IPS-18a (cell line): ENCODE measurements at regions not wholly inside any gene's neighbourhood (a gene's known extent, or its start where the extent isn't known, plus 50 kb on each side); places are given as distances from the start of the nearest gene placed in this dataset.

ENCODE experiments used
- H3K27ac ChIP-seq: one replicate; pipeline ENCODE4 v1.5.1; 2013; ENCODE audit warnings: low read length
- H3K27me3 ChIP-seq: one replicate; pipeline ENCODE4 v1.6.1; 2013; ENCODE audit warnings: mild to moderate bottlenecking, low read length; ENCODE audit not compliant: control insufficient read depth, insufficient read depth
- H3K36me3 ChIP-seq: one replicate; pipeline ENCODE4 v1.6.1; 2013; ENCODE audit warnings: low read depth, low read length; ENCODE audit not compliant: control insufficient read depth
- H3K4me1 ChIP-seq: one replicate; pipeline ENCODE4 v1.6.1; 2013; ENCODE audit warnings: low read depth, low read length; ENCODE audit not compliant: control insufficient read depth
- H3K4me3 ChIP-seq: one replicate; pipeline ENCODE4 v1.5.1; 2013; ENCODE audit warnings: low read length
- H3K9ac ChIP-seq: one replicate; pipeline ENCODE4 v1.6.1; 2013; ENCODE audit warnings: mild to moderate bottlenecking, low read length, moderate library complexity
- H3K9me3 ChIP-seq: one replicate; pipeline ENCODE4 v1.6.1; 2013; ENCODE audit warnings: low read depth, low read length; ENCODE audit not compliant: control insufficient read depth

DNA sequence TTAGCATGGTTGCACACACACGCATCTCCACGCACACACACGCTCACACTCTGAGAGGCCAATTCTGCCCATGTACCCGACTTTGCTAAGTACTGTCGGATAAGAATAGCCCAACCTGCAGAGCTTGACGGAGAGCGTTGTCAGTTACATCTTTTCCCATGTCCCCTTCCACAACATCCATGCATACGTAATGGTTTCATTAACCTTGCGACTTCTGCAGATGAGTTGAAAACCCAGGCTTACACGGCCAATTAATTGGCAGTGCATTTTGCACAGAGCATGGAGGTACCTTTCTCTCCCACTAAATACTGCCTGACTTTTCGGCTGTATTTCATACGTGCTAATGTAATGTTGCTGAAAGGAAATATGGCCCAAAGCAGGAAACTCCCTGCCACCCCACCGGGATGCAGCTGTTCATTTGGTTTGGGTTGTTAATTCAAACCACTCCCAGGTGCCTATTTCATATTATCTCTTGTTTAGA lies 291.2 kb upstream of the HABP2 start:
- Histone ChIP-seq H3K36me3 (no peaks in the 10 kb centered on the region), H3K9me3 (no peaks in the 10 kb centered on the region), H3K27me3 (no peaks in the 10 kb centered on the region), H3K4me3 (no peak overlapping the region), H3K9ac (no peak overlapping the region), H3K4me1 (peaks cover 11% of the 10 kb centered on the region), H3K27ac (no peak overlapping the region)

DNA sequence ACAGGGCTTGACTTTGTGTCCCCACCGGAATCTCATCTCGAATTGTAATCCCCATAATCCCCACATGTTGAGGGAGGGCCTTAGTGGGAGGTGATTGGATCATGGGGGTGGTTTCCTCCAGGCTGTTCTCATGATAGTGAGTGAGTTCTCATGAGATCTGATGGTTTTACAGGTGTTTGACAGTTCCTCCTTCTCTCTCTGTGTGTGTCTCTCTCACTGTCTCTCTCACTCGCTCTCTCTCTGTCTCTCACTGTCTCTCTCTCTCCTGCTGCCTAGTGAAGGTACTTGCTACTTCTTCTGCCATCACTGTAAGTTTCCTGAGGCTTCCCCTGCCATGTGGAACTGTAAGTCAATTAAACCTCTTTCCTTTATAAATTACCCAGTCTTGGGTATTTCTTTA lies 289.8 kb upstream of the HABP2 start:
- no peak overlapping the region for H3K27ac ChIP-seq
- H3K36me3 ChIP-seq, result no peaks in the 10 kb centered on the region

DNA sequence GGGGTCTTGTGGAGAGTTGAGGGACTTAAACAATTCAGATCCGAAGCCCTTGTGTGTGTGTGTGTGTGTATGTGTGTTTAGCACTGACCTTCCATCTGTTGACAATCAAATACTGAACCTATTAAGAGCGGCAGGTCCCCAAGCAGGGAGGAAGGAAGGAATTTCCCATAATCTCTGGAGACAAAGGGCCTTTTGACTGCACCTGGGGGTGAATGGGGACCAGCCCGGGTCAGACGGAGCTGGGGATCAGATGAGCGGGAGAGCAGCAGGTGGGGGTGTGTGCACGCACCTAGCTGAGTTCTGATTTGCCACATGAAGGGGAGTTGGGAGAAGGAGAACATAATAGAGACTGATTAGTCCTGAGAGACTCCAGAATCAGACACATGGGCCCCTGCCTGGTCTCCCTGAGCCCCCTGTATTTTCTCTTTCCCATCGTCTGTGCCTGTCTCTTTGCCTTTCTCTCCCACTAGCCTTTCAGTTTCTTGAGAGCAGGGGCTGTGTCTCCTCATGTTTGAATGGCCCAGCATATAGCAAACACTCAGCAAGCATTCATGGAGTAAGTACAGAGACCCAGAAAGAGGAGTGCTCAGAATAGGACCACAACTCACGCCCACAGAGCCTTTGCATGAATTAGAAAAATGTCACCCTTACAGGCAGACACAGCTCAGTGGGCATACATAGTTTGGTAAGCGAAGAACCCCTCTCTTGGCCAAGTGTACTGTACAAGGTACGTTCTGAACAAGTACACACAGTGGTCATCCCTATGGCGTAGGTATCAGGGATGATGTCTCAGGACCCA lies 288.3 kb upstream of the HABP2 start:
- H3K27me3 ChIP-seq, result no peaks in the 10 kb centered on the region
- H3K36me3 ChIP-seq, result no peaks in the 10 kb centered on the region
- H3K9me3 ChIP-seq, result no peaks in the 10 kb centered on the region
- peaks cover 11% of the 10 kb centered on the region for H3K4me1 ChIP-seq
- H3K4me3 ChIP-seq, result no peak overlapping the region
- H3K9ac ChIP-seq, result no peak overlapping the region
- no peak overlapping the region for H3K27ac ChIP-seq

More for the DNA sequence above, 289.8 kb upstream of the HABP2 start:
- Histone ChIP-seq H3K9me3 (no peaks in the 10 kb centered on the region), H3K9ac (no peak overlapping the region), H3K4me1 (peaks cover 11% of the 10 kb centered on the region), H3K4me3 (no peak overlapping the region), H3K27me3 (no peaks in the 10 kb centered on the region)

DNA sequence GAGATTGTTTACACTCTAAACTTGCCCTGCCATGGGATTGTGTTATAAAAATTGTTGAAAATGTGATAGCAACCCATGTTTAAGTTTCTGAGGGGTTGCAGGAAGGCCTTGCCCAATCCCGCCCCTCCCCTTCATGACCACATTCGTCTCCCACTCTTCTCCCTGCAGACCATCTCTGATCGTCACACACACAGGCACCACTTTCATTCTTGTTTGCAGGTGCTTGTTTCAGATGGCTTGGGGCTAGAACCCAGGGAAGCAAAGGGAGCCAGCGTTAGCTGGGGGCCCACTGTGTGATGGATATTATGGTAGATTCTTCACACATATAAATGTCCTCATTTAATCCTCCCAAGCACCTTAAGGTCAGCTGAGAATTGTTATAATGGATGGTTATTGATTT lies 286.7 kb upstream of the HABP2 start:
- H3K27ac ChIP-seq, result no peak overlapping the region
- no peak overlapping the region for H3K9ac ChIP-seq
- H3K36me3 ChIP-seq, result no peaks in the 10 kb centered on the region
- no peaks in the 10 kb centered on the region for H3K27me3 ChIP-seq
- H3K9me3 ChIP-seq, result no peaks in the 10 kb centered on the region
- H3K4me3 ChIP-seq, result no peak overlapping the region
- H3K4me1 ChIP-seq, result peaks cover 11% of the 10 kb centered on the region

DNA sequence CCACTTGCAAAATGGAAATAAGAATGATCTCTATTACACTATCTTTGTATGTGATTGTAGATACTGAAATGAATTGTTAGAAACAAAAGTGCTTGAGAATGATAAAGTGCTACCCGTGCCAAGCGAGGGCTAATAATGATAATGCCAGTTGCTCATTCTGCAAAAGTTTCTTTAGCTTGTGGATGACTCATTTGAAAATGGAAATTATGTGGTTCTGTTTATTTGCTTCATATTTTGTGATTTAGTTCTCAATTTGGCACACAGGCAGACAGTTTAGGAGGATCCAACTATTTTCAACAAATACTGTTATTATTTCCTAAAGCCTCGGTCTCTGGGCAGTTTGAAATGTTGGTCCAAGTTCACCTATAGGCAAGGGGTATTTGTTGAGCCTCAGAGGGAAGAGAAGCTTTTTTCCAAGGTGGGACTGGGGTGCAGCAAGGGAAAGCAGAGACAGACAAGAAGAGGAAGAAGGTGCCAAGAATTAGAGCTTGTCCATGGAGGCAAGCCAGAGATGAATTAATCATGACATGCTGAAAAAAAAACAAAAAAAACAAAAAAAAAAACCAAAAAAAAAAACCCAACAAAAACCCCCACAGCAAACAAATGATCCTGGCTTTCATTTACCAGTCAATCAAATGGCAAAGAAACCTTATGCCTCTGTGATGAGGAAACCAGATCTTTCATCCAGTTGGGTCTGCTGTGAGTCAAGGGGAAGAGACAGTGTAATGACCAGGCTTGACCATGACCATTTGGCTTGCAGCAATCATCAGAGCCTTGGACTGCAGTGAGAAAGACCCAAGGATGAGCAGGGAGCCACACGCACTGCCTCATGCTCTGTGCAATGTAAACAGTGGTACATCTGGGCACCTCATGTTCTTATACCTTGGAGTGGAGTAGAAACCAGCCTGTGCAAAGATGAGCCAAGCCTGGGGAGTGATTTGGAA lies 285.0 kb upstream of the HABP2 start:
- Histone ChIP-seq H3K9me3 (no peaks in the 10 kb centered on the region), H3K9ac (no peak overlapping the region), H3K4me1 (peaks cover 11% of the 10 kb centered on the region), H3K4me3 (no peak overlapping the region), H3K27me3 (no peaks in the 10 kb centered on the region), H3K27ac (no peak overlapping the region), H3K36me3 (no peaks in the 10 kb centered on the region)

DNA sequence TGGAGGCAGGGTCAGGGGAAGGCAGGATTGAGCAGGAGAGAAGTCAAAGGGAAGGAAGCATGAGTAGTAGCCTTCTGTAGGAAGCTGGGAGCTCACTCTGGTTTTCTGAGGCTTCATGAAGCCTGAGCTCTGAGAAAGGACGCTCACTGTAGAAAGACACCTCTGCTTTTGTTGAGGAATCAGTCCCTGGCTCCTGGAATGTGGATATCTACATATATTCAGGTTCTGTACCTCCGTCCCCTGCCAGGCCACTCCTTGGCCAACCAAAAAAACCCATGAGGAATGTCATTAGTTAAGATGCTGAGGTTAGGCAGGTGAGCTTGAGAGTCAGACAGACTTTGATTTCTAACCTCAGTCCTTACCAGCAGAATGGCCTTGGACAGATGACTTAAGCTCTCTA lies 283.5 kb upstream of the HABP2 start:
- peaks cover 4% of the 10 kb centered on the region for H3K4me1 ChIP-seq
- no peaks in the 10 kb centered on the region for H3K9me3 ChIP-seq
- no peak overlapping the region for H3K9ac ChIP-seq
- no peak overlapping the region for H3K27ac ChIP-seq
- no peaks in the 10 kb centered on the region for H3K36me3 ChIP-seq
- no peak overlapping the region for H3K4me3 ChIP-seq
- no peaks in the 10 kb centered on the region for H3K27me3 ChIP-seq

DNA sequence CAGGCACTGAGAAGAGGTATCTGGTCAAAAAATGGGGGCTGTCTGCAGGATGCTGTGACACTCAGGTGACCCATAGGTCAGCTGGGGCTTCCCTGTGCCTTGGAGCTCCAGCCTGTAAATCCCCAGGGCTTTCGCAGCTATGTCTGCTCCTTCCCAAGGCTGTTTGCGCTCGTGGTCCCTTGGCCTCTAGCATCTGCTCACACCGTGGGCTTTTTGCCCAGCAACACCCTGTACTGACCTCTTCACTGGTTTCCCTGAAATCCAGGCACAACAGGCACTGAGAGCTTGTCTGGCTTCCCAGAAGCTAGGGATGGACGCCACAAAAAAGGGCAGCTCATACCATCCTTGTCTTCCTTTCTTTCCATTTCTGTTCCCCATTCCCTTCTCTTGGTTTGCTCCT lies 280.3 kb upstream of the HABP2 start:
- Histone ChIP-seq H3K27me3 (no peaks in the 10 kb centered on the region), H3K27ac (no peak overlapping the region), H3K9me3 (no peaks in the 10 kb centered on the region), H3K9ac (no peak overlapping the region), H3K4me1 (no peaks in the 10 kb centered on the region), H3K36me3 (no peaks in the 10 kb centered on the region), H3K4me3 (no peak overlapping the region)

DNA sequence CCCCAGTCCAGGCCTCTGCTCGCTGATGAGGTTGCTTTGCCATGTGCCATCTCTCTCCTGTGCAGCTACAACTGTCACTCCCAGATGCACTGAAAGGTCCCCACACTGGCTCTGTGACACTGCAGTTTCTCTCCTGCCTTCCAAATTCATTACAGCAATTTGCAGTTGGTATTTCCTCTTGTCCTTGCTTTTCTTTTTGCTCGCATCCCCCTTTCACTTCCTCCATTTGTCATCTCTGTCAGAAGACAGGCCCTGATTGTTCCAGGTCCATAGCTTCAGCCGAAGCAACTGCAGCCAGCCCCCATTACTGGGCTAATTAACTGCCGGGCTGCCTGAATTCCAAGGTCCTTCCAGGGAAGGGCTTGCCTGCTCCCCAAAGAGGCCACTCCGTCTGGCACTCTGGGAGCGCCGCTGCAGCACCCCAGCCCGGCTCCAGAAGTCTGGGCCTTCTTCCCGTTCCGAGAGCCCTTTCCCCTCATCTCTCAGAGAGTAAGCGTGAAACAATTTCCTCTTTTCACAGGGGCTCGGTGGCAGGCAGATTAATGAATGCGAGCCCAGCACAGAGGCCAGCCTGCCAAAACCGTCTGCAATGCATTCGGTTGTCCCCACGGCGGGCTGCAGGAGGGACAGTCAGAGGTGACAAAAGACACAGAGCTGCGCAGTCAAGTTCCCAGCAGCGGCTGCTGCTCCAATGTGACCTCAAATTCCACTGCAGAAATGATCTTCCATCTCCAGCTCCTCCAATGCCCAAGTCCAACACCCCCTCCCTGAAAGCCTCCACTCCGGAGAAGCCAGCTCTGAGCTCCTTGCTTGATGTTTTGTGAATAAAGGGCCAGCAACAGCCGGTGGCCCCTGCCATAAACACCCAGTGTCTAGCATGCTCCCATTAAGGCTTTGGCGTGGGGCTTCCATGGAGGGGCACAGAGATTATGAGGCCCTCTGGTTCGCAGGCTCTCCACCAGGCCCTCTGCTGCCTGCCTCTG lies 279.4 kb upstream of the HABP2 start:
- Histone ChIP-seq H3K4me3 (no peak overlapping the region), H3K9ac (no peak overlapping the region), H3K27me3 (no peaks in the 10 kb centered on the region), H3K9me3 (no peaks in the 10 kb centered on the region), H3K4me1 (no peaks in the 10 kb centered on the region), H3K27ac (no peak overlapping the region), H3K36me3 (no peaks in the 10 kb centered on the region)

DNA sequence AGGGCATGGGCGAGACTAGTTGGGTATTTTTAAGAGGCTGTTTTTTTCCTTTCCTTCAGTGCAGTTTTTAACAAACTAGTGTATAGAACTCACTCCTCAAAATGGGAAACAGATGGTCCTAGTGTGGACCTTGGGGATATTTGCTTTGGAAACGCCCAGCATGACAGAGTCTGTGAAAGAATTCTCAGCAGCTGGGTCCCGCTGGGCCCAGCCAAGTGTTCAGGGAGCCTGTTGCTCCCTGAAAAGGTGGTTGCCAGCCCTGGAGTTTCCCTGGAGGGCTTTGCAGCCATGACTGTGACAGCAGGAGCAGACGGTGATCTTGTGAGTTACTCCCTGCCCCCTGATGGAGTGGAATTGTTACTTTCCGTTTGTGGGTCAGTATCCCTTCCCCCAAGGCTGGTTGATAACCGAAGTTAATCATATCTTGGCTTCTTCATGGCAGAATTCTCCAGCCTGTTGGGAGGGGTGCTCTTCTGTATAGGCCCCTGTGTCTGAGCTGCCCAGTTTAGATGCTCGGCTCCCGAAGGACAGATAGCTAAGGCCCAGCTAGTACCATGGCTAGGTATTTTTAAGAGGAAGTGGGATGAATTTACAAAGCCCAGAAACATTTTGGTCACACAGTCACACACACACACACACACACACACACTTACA lies 278.6 kb upstream of the HABP2 start:
- no peak overlapping the region for H3K9ac ChIP-seq
- H3K4me3 ChIP-seq, result no peak overlapping the region
- no peaks in the 10 kb centered on the region for H3K36me3 ChIP-seq
- no peaks in the 10 kb centered on the region for H3K4me1 ChIP-seq
- no peak overlapping the region for H3K27ac ChIP-seq
- no peaks in the 10 kb centered on the region for H3K27me3 ChIP-seq
- no peaks in the 10 kb centered on the region for H3K9me3 ChIP-seq

DNA sequence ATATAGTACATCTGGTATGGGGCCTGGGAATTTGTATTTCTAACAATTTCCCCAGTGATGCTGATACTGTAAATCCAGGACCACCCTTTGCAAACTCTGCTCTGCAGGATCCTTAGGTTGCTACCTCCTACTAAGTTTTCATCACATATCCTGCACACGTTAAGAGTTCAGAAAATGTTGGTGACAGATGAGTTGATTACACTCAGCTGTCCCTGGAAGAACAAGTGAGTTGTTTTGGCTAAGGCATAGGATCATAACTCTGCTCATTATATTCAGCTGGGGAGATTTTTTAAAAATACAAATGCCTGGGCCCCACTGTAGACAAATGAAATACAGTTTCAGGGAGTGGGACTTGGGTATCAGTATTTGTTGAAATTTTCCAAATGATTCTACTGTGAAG lies 274.6 kb upstream of the HABP2 start:
- Histone ChIP-seq H3K9ac (no peak overlapping the region), H3K4me1 (no peaks in the 10 kb centered on the region), H3K4me3 (no peak overlapping the region), H3K27ac (no peak overlapping the region), H3K27me3 (no peaks in the 10 kb centered on the region), H3K36me3 (no peaks in the 10 kb centered on the region), H3K9me3 (no peaks in the 10 kb centered on the region)
